HCT116 (cell line): ENCODE measurements at regions not wholly inside any gene's neighbourhood (a gene's known extent, or its start where the extent isn't known, plus 50 kb on each side); places are given as distances from the start of the nearest gene placed in this dataset.

ENCODE experiments used
- ATAC-seq: fragments of 200-7000 bp; cut with Tn5 transposase; 2 replicates; pipeline ENCODE4 v1.9.1; 2020; ENCODE audit warnings: mild to moderate bottlenecking, moderate library complexity
- BruUV-seq: library from RNA; stranded (reverse); fragments of 400-500 nt; replicated peaks from 2 replicates; lab custom pipeline; 2021; lab: Mats Ljungman, UMichigan
- CTCF ChIA-PET: fragments of 300-600 bp; sonication (Branson Sonifier 250); formaldehyde crosslinking; loops from one replicate; lab custom pipeline; 2021; ENCODE audit warnings: antibody characterized with exemption; lab: Charles Lee
- POLR2A ChIA-PET: fragments of 300-600, 350-600 bp; sonication (Branson Sonifier 250); formaldehyde crosslinking; loops from one replicate; lab custom pipeline; 2021; ENCODE audit warnings: antibody characterized with exemption; lab: Charles Lee
- RAD21 ChIA-PET, 2 experiments: fragments of 300-600 bp; sonication (Branson Sonifier 250); formaldehyde crosslinking; loops; one replicate each; lab custom pipeline; 2023; ENCODE audit warnings: low total read pairs in 2 of 2; ENCODE audit not compliant: uncharacterized antibody in 2 of 2, unreplicated experiment in 2 of 2, low non-redundant PET in 1 of 2; lab: Charles Lee
- DNase-seq: peaks from one replicate; pipeline ENCODE4 v3.0.0-alpha.2; 2010; ENCODE audit warnings: low read depth, low spot score
- H2AFZ ChIP-seq: fragments of 200-600 bp; shearing (Covaris generic), sonication (generic); 2 replicates; pipeline ENCODE4 v1.6.1; 2017; ENCODE audit warnings: low read depth, mixed run types, mixed read lengths, antibody characterized with exemption, low read length; ENCODE audit not compliant: poor library complexity, severe bottlenecking
- H3K27ac ChIP-seq: 2 replicates; pipeline ENCODE4 v1.5.1; 2012; ENCODE audit warnings: low read depth, low read length
- H3K27me3 ChIP-seq: fragments of 200-600 bp; sonication (generic); 2 replicates; pipeline ENCODE4 v1.6.1; 2016; ENCODE audit warnings: mixed run types, low read length, mixed read lengths; ENCODE audit not compliant: insufficient read depth
- H3K36me3 ChIP-seq, 2 experiments: fragments of 200-500 bp in 1 of 2; fragments of 200-600 bp in 1 of 2; sonication (Bioruptor generic) in 1 of 2; sonication (generic) in 1 of 2; 2 replicates each; pipeline versions ENCODE4 v1.5.1 to v1.6.1; 2014 to 2016; ENCODE audit warnings: low read length in 2 of 2, inconsistent platforms in 1 of 2, mixed read lengths in 1 of 2, mixed run types in 1 of 2; ENCODE audit not compliant: insufficient read depth in 2 of 2, control insufficient read depth in 1 of 2
- H3K4me1 ChIP-seq, 2 experiments: fragments of 200-600 bp in 1 of 2; sonication (generic) in 1 of 2; 2 replicates each; pipeline versions ENCODE4 v1.5.1 to v1.6.1; 2012 to 2017; ENCODE audit warnings: low read length in 2 of 2, inconsistent platforms in 1 of 2, mild to moderate bottlenecking in 1 of 2, mixed read lengths in 1 of 2, mixed run types in 1 of 2, moderate library complexity in 1 of 2; ENCODE audit not compliant: insufficient read depth in 2 of 2, control insufficient read depth in 1 of 2
- H3K4me2 ChIP-seq: fragments of 200-600 bp; sonication (generic); 2 replicates; pipeline ENCODE4 v1.6.1; 2017; ENCODE audit warnings: mixed run types, low read length, mixed read lengths
- H3K4me3 ChIP-seq, 2 experiments: fragments of 200-600 bp in 1 of 2; sonication (generic) in 1 of 2; replicated peaks in 1 of 2; 2 replicates each; pipeline ENCODE4 v1.5.1; 2011 to 2016; ENCODE audit warnings: low read length in 2 of 2, control low read depth in 1 of 2, low read depth in 1 of 2, mild to moderate bottlenecking in 1 of 2, mixed read lengths in 1 of 2, mixed run types in 1 of 2
- H3K79me2 ChIP-seq: fragments of 200-600 bp; sonication (generic); 2 replicates; pipeline ENCODE4 v1.6.1; 2017; ENCODE audit warnings: mild to moderate bottlenecking, mixed run types, low read length, moderate library complexity, mixed read lengths; ENCODE audit not compliant: insufficient read depth
- H3K9ac ChIP-seq: fragments of 200-600 bp; sonication (generic); 2 replicates; pipeline ENCODE4 v1.6.1; 2016; ENCODE audit warnings: low read length, mixed read lengths
- H3K9me2 ChIP-seq: fragments of 200-600 bp; sonication (generic), shearing (Covaris generic); 2 replicates; pipeline ENCODE4 v1.6.1; 2017; ENCODE audit warnings: mixed run types, mild to moderate bottlenecking, moderate library complexity; ENCODE audit not compliant: insufficient read depth
- H3K9me3 ChIP-seq, 2 experiments: fragments of 200-500 bp in 1 of 2; fragments of 200-600 bp in 1 of 2; sonication (Bioruptor generic) in 1 of 2; sonication (generic) in 1 of 2; 2 replicates each; pipeline ENCODE4 v1.6.1; 2014 to 2017; ENCODE audit warnings: low read length in 2 of 2, mixed read lengths in 2 of 2, inconsistent platforms in 1 of 2, low read depth in 1 of 2, mild to moderate bottlenecking in 1 of 2, mixed run types in 1 of 2, moderate library complexity in 1 of 2; ENCODE audit not compliant: control insufficient read depth in 1 of 2, insufficient read depth in 1 of 2
- H4K20me1 ChIP-seq: fragments of 200-600 bp; sonication (generic), shearing (Covaris generic); 2 replicates; pipeline ENCODE4 v1.6.1; 2017; ENCODE audit warnings: mixed run types, mild to moderate bottlenecking, moderate library complexity; ENCODE audit not compliant: insufficient read depth
- CBX3 ChIP-seq: IDR thresholded peaks from 2 replicates; pipeline ENCODE4 v1.6.1; 2012; ENCODE audit warnings: low read depth
- CEBPB ChIP-seq: IDR thresholded peaks from 2 replicates; pipeline ENCODE4 v1.6.1; 2012; ENCODE audit warnings: low read depth
- EZH2phosphoT487 ChIP-seq: fragments of 200-600 bp; IDR thresholded peaks from 2 replicates; pipeline ENCODE4 v1.6.1; 2018; ENCODE audit warnings: antibody characterized with exemption, borderline replicate concordance
- JUND ChIP-seq: IDR thresholded peaks from 2 replicates; pipeline ENCODE4 v1.6.1; 2012
- POLR2AphosphoS5 ChIP-seq: IDR thresholded peaks from 2 replicates; pipeline ENCODE4 v1.6.1; 2011; ENCODE audit warnings: mild to moderate bottlenecking, low read depth, low read length, moderate library complexity
- RAD21 ChIP-seq: IDR thresholded peaks from 2 replicates; pipeline ENCODE4 v1.6.1; 2012; ENCODE audit warnings: low read depth, mild to moderate bottlenecking
- SIN3A ChIP-seq: IDR thresholded peaks from 2 replicates; pipeline ENCODE4 v1.6.1; 2012; ENCODE audit warnings: low read depth
- SP1 ChIP-seq: IDR thresholded peaks from 2 replicates; pipeline ENCODE4 v1.6.1; 2012; ENCODE audit warnings: low read depth
- TCF7L2 ChIP-seq: IDR thresholded peaks from 2 replicates; pipeline ENCODE4 v1.7.0; 2011; ENCODE audit warnings: borderline replicate concordance, inconsistent platforms; ENCODE audit not compliant: insufficient read depth, insufficient read length; ENCODE audit errors: extremely low read depth
- ZFX ChIP-seq: fragments of 450-650 bp; IDR thresholded peaks from 2 replicates; pipeline ENCODE4 v1.6.1; 2017
- intact Hi-C: fragments of 100-400 bp; cut with micrococcal nuclease; formaldehyde crosslinking; loops from 2 replicates; pipeline ENCODE4 v1.10.0; 2022
- TF ChIP-seq, protein P1 (sequence below), 3 experiments: fragments of 200-600 bp in 1 of 3; sonication (generic) in 1 of 3; IDR thresholded peaks in 2 of 3; conservative IDR thresholded peaks in 1 of 3; 2 replicates each; pipeline ENCODE4 v1.5.1; 2012 to 2017; ENCODE audit warnings: low read depth in 2 of 3, low read length in 2 of 3, antibody characterized with exemption in 1 of 3, borderline replicate concordance in 1 of 3, control low read depth in 1 of 3, mild to moderate bottlenecking in 1 of 3, mixed read lengths in 1 of 3, mixed run types in 1 of 3, moderate library complexity in 1 of 3; ENCODE audit not compliant: insufficient read depth in 1 of 3
- TF ChIP-seq, protein P2 (sequence below): IDR thresholded peaks from 2 replicates; pipeline ENCODE4 v1.6.1; 2011; ENCODE audit warnings: mild to moderate bottlenecking, low read length, moderate library complexity; ENCODE audit not compliant: insufficient replicate concordance; ENCODE audit errors: extremely low read depth
- TF ChIP-seq, protein P3 (sequence below): IDR thresholded peaks from 2 replicates; pipeline ENCODE4 v1.6.1; 2012; ENCODE audit warnings: low read depth
- TF ChIP-seq, protein P4 (sequence below): IDR thresholded peaks from 2 replicates; pipeline ENCODE4 v1.6.1; 2012
- TF ChIP-seq, protein P5 (sequence below): IDR thresholded peaks from 2 replicates; pipeline ENCODE4 v1.6.1; 2012

DNA sequence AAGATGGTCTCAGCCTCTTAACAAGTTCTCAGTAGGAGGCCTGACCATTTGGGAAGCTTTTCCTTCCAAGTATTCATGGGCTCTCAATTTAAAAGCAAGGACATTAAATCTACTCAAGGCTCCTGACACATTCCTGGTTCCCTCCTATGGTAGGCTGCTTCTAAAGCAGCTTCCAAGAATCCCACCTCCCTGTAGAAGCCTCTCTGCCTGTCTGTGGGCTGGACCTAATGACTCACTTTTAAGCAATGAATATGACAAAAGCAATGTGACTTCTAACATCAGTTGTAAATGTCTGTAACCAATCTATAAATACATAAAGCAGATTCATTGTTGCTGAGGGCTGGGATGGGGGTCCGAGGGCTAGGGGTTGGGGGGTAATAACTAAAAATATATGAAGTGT is 99.5 kb upstream of the FAM9B start (continued):
- no peak for TF ChIP-seq ZFX
- no peak for TF ChIP-seq SIN3A
- TF ChIP-seq, protein P1, sequence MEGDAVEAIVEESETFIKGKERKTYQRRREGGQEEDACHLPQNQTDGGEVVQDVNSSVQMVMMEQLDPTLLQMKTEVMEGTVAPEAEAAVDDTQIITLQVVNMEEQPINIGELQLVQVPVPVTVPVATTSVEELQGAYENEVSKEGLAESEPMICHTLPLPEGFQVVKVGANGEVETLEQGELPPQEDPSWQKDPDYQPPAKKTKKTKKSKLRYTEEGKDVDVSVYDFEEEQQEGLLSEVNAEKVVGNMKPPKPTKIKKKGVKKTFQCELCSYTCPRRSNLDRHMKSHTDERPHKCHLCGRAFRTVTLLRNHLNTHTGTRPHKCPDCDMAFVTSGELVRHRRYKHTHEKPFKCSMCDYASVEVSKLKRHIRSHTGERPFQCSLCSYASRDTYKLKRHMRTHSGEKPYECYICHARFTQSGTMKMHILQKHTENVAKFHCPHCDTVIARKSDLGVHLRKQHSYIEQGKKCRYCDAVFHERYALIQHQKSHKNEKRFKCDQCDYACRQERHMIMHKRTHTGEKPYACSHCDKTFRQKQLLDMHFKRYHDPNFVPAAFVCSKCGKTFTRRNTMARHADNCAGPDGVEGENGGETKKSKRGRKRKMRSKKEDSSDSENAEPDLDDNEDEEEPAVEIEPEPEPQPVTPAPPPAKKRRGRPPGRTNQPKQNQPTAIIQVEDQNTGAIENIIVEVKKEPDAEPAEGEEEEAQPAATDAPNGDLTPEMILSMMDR (IDR thresholded peaks at IDR 0.05 in 2 of 3, conservative IDR thresholded peaks at IDR 0.05 in 1 of 3; ENCODE audit: borderline replicate concordance in 1 of 3, insufficient read depth in 1 of 3, low read depth in 2 of 3, low read length in 2 of 3) = no peak
- TF ChIP-seq, protein P2, sequence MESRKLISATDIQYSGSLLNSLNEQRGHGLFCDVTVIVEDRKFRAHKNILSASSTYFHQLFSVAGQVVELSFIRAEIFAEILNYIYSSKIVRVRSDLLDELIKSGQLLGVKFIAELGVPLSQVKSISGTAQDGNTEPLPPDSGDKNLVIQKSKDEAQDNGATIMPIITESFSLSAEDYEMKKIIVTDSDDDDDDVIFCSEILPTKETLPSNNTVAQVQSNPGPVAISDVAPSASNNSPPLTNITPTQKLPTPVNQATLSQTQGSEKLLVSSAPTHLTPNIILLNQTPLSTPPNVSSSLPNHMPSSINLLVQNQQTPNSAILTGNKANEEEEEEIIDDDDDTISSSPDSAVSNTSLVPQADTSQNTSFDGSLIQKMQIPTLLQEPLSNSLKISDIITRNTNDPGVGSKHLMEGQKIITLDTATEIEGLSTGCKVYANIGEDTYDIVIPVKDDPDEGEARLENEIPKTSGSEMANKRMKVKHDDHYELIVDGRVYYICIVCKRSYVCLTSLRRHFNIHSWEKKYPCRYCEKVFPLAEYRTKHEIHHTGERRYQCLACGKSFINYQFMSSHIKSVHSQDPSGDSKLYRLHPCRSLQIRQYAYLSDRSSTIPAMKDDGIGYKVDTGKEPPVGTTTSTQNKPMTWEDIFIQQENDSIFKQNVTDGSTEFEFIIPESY = no peak

DNA sequence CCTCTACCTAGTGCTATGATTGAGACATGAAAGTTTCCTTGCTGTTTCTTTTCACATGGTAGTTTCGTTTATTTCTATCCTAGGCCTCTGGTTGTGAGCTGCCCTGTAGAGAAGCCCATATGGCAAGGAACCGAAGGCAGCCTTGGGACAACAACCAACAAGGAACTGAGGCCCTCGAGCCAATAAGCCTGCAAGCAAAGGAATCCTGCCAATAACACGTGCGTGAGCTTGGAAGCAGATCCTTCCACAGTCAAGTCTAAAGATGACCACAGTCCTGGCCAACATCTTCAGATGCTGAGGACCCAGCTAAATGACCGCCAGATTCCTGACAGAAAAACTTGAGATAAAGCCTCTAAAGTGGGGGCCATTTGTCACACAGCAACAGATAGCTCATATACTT is 100.4 kb upstream of the FAM9B start:
- POLR2A ChIA-PET = no interaction called here
- H4K20me1 ChIP-seq = no peaks in the 10 kb centered on the region
- no TSS peak for BruUV-seq
- TF ChIP-seq EZH2phosphoT487 (no peak), POLR2AphosphoS5 (no peak), CBX3 (no peak), SP1 (no peak), SIN3A (no peak), TCF7L2 (no peak), CEBPB (no peak), JUND (no peak), RAD21 (no peak)
- TF ChIP-seq, protein P3, sequence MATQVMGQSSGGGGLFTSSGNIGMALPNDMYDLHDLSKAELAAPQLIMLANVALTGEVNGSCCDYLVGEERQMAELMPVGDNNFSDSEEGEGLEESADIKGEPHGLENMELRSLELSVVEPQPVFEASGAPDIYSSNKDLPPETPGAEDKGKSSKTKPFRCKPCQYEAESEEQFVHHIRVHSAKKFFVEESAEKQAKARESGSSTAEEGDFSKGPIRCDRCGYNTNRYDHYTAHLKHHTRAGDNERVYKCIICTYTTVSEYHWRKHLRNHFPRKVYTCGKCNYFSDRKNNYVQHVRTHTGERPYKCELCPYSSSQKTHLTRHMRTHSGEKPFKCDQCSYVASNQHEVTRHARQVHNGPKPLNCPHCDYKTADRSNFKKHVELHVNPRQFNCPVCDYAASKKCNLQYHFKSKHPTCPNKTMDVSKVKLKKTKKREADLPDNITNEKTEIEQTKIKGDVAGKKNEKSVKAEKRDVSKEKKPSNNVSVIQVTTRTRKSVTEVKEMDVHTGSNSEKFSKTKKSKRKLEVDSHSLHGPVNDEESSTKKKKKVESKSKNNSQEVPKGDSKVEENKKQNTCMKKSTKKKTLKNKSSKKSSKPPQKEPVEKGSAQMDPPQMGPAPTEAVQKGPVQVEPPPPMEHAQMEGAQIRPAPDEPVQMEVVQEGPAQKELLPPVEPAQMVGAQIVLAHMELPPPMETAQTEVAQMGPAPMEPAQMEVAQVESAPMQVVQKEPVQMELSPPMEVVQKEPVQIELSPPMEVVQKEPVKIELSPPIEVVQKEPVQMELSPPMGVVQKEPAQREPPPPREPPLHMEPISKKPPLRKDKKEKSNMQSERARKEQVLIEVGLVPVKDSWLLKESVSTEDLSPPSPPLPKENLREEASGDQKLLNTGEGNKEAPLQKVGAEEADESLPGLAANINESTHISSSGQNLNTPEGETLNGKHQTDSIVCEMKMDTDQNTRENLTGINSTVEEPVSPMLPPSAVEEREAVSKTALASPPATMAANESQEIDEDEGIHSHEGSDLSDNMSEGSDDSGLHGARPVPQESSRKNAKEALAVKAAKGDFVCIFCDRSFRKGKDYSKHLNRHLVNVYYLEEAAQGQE = no peak
- TF ChIP-seq, protein P4, sequence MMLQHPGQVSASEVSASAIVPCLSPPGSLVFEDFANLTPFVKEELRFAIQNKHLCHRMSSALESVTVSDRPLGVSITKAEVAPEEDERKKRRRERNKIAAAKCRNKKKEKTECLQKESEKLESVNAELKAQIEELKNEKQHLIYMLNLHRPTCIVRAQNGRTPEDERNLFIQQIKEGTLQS = no peak
- TF ChIP-seq, protein P5, sequence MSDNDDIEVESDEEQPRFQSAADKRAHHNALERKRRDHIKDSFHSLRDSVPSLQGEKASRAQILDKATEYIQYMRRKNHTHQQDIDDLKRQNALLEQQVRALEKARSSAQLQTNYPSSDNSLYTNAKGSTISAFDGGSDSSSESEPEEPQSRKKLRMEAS = no peak
- TF ChIP-seq, protein P1 (IDR thresholded peaks at IDR 0.05 in 2 of 3, conservative IDR thresholded peaks at IDR 0.05 in 1 of 3; ENCODE audit: borderline replicate concordance in 1 of 3, insufficient read depth in 1 of 3, low read depth in 2 of 3, low read length in 2 of 3) = no peak

More for the DNA sequence above, 100.4 kb upstream of the FAM9B start:
- no peaks in the 10 kb centered on the region for H3K36me3 ChIP-seq
- H3K9ac ChIP-seq = no peak overlapping the region
- no peak for ATAC-seq
- no peak overlapping the region for H3K4me2 ChIP-seq
- intact Hi-C loops = no loop called here
- no peak overlapping the region for H3K4me3 ChIP-seq
- ChIA-PET RAD21 (no interaction called here), CTCF (no interaction called here)
- H3K9me3 ChIP-seq = no peaks in the 10 kb centered on the region
- no peaks in the 10 kb centered on the region for H3K27me3 ChIP-seq
- no peak for DNase-seq
- H3K79me2 ChIP-seq = no peaks in the 10 kb centered on the region
- no peak overlapping the region for H3K27ac ChIP-seq
- no peaks in the 10 kb centered on the region for H3K4me1 ChIP-seq
- H2AFZ ChIP-seq = no peak overlapping the region
- no peaks in the 10 kb centered on the region for H3K9me2 ChIP-seq
